ENCODE measurements at regions not wholly inside any gene's neighbourhood (a gene's known extent, or its start where the extent isn't known, plus 50 kb on each side); places are given as distances from the start of the nearest gene placed in this dataset.

DNA sequence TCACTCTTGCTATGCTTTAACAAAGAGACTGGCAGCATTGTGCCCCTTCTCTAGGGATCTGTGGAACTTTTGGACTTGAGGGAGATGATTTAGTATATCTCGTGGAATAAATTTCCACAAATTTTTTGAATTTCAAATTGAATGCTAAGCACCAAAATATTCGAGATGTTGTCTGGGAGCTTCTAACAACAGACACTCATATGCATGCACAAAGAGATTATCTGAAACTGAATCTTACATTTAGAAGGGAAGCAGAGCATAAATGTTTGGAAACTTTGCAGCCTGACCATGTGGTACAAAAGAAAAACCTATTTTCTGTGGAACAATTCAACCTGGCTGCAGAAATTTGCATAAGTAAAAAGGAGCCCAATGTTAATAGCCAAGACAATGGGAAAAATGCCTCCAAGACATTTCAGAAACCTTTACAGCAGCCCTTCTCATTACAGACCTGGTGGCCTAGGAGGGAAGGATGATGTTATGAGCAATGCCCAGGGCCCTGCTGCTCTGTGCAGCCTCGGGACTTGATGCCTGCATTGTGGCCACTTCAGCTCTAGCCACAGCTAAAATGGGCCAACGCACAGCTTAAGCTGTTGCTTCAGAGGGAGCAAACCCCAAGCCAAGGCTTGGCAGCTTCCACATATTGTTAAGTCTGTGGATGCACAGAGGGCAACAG lies 285.8 kb upstream of the FAM174A start:
- TF ChIP-seq, protein P1, sequence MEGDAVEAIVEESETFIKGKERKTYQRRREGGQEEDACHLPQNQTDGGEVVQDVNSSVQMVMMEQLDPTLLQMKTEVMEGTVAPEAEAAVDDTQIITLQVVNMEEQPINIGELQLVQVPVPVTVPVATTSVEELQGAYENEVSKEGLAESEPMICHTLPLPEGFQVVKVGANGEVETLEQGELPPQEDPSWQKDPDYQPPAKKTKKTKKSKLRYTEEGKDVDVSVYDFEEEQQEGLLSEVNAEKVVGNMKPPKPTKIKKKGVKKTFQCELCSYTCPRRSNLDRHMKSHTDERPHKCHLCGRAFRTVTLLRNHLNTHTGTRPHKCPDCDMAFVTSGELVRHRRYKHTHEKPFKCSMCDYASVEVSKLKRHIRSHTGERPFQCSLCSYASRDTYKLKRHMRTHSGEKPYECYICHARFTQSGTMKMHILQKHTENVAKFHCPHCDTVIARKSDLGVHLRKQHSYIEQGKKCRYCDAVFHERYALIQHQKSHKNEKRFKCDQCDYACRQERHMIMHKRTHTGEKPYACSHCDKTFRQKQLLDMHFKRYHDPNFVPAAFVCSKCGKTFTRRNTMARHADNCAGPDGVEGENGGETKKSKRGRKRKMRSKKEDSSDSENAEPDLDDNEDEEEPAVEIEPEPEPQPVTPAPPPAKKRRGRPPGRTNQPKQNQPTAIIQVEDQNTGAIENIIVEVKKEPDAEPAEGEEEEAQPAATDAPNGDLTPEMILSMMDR (IDR thresholded peaks at IDR 0.05), result no peak

DNA sequence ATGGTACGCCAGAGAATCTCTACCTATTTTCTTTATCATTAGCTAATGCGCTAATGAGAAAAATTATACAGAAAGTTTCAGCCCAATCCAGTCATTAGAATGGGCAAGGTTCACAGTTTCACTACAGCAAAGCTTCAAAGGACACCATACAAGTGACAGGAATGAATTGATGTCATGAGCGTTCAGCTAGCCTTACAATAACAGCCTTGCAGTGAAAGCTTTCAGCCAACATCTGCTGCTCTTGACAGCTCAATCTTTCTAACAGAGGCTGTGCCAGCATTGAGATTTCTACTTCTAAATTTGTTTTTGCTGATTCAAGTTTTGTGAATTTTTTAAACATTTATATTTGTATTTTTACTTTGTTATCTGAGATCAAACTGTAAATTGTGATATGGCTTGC lies 302.4 kb upstream of the FAM174A start:
- TF ChIP-seq, protein P1 (IDR thresholded peaks at IDR 0.05), result no peak

DNA sequence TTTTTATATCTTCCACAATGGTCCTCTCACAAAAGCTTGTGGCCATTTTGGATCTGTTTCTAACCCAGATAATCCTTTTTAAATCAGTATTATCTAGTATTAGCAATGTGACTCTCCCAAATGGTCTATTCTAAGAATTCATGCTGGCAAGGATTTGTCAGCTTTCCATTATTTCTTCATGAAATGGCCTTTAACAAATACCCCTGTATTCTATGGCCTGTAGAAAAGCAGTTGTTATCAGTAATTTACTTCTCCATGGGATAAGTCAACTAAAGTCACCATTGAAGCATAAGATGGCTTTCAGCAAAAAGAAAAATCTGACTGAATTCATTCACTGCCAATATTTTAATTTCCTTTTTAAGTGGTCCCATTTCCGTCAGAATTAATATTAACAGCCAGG lies 346.4 kb upstream of the FAM174A start:
- TF ChIP-seq, protein P1 (IDR thresholded peaks at IDR 0.05), result no peak

DNA sequence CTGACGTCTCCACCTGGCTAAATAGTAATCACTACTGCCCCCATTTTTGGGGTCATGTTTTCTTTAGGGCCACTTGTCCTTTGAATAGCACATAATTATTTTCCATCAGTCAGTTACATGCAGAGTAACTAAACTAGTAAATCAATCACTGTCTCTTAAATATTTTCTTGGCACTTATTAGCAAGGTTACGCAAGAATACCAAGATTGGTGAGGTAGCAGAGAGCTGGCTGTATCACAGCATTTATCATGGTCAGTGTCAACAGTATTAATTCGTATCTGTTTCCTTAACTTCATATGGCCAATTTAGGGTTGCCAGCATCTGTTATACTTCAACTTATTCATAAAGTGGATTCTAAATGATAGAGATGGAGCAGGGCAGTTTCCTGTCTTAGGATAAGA lies 346.8 kb upstream of the FAM174A start:
- TF ChIP-seq, protein P1 (IDR thresholded peaks at IDR 0.05), result no peak

DNA sequence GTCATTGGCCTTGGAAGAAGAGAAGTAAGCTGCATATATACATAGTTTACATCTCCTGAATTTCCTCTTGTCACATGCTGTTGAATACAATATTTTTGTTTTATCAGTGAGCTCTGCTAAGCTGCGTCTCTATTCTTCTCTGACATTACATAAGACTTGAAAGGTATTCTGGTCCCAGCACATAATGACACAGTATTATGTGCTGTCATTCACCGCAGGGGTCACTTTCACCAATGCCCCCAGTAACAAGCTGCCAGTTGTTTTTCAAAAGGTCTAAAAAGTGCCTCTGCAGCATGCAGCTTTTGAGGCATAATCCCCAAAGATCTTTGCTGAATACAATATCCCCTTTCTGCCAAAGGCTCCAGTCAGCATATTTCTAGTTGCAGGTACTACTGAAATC lies 349.0 kb upstream of the FAM174A start:
- TF ChIP-seq, protein P1 (IDR thresholded peaks at IDR 0.05), result no peak

DNA sequence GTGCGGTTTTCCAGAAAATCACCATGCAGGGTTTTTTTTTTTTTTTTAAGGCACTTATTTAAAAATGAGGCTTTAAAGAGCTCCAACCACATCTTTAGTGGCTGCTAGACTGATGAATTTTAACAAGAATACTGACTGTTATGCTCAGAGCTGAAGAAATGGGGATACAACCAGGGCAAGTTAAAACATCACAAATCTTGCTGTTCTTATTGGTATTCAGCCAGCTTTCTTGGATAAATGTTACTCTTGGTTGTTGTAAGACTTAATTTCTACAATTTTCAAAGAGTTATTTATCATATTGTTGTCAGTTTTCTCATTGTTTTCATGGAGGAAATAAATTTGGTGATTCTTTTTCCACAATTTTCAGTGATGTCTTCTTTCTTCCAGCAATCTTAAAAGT lies 352.8 kb upstream of the FAM174A start:
- TF ChIP-seq, protein P1 (IDR thresholded peaks at IDR 0.05), result no peak

DNA sequence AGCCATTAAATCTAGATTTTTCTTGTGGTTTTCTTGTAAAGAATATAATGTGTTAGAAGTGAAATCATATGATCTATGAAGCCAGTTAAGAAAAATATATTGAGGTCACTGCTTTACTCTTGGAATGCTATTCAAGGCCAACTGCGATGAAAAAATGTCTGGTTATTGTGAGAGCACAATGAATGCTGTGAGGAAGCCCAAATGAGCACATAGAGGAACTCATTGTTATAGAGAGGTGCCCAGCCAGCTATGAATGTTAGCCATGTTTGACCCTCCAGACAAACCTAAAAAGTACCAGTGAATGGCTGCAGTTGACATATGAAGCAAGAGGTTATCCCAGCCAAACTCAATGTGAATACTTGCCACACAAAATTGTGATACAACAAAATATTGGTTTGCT lies 359.8 kb upstream of the FAM174A start:
- TF ChIP-seq, protein P1 (IDR thresholded peaks at IDR 0.05), result no peak

DNA sequence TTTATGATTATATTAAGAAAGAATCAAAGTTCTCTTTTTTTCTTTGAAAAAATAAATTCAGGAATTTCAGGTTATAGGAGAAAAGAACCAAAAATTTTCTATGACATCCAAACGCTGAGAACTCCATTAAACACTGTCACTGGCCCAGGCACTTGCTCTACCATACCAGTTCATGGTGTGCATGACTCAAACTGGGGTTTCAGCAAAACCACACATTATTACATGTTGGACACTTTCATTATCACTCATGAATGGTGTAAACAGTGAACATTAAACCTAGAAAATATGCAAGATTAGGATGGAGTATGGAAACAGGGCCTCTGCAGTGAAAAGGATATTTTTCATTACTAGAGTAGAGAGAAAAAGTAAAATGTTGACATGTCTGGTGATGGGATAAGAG lies 369.9 kb upstream of the FAM174A start:
- TF ChIP-seq, protein P1 (IDR thresholded peaks at IDR 0.05), result no peak
